HG03139 (cell line): ENCODE measurements at regions not wholly inside any gene's neighbourhood (a gene's known extent, or its start where the extent isn't known, plus 50 kb on each side); places are given as distances from the start of the nearest gene placed in this dataset.

Experiments used
- ATAC-seq: cut with Tn5 transposase; IDR thresholded peaks from one replicate; pipeline ENCODE4 v1.9.1; 2021; ENCODE audit not compliant: unreplicated experiment

- ATAC-seq: no peak
Measured at GRCh38 chr2:230640540-230641011, 72.1 kb upstream of the CAB39 start.

GRCh38 chr2:230642966-230643365 is 69.7 kb upstream of the CAB39 start:
- no peak for ATAC-seq

- peak; percentile 67 for ATAC-seq
Measured at GRCh38 chr2:230643576-230644291, 68.9 kb upstream of the CAB39 start.

DNA sequence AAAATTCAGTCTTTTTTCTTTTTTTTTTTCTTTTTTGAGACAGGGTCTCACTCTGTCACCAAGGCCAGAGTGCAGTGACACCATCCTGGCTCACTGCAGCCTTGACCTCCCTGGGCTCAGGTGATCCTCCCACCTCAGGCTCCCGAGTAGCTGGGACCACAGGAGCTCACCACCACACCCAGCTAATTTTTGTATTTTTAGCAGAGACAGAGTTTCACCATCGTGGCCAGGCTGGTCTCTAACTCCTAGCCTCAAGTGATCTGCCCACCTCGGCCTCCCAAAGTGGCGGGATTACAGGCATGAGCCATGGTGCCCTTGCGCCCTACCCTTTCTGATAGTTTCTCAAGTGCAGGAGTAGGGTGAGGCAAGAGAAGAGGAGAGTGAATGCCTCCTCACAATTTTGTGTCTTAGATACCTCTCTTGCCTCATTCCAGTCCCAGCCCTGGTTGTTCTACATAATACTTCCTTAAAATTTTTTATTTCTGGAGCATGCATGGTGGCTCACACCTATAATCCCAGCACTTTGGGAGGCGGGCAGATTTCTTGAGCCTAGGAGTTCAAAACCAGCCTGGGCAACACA is 68.2 kb upstream of the CAB39 start:
- no peak for ATAC-seq

DNA sequence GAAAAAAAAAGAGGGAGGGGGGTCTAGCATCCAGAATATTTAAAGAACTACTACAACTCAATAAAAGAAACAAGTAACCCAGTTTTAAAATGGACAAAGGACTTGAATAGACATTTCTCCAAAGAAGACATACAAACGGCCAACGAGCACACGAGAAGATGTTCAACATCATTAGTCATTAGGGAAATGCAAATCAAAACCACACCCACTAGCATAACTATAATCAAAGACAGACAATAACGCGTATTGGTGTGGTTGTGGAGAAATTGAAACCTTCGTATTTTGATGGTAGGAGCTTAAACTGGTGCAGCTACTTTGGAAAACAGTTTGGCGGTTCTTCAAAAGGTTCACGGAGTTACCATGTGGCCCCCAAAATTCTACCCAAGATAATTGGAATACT is 64.3 kb upstream of the CAB39 start:
- no peak for ATAC-seq

- peak; percentile 87 for ATAC-seq
Measured at GRCh38 chr2:230650585-230651137, 62.0 kb upstream of the CAB39 start.

DNA sequence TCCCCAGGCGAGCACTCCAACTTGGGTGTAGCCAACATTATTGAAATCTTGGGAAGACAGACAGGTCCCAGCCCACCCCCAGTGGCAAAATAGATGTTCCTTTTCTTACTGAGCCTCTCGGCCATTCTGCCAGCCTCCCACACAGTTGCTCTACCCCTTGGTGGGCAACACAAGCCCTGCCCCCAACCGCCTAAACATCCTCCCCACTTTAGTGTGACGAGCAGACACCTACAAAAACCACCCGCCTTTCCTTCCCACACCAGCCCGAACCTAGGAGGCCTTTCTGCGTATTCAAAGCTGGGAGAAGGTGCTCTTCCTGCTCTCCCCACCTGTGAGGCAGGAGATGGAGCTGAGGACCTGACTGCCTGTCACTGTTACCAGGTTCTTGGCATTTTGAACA is 58.6 kb upstream of the CAB39 start:
- ATAC-seq: no peak

DNA sequence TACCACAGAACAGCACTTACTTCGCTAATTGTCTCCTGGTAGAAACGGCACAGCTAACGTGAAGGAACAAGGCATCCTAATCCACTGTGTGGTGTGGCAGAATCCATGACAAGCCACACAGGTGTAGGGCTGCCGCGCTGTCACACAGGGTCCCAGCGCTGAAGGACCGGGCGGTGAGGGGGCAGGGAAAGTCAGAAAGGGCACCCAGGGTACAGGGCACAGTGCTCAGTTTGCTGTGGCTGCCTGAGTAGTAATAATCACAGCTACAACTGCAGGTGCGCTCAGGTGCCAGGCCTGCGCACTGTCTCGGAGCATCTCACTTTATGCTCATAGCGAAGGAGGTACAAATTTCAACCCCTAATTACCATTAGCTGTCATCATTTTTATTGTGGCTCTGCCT is 55.2 kb upstream of the CAB39 start:
- no peak for ATAC-seq

- no peak for ATAC-seq
Measured at GRCh38 chr2:230657906-230658305, 54.7 kb upstream of the CAB39 start.

- ATAC-seq: no peak
Measured at GRCh38 chr2:230658577-230658876, 54.1 kb upstream of the CAB39 start.

- peak; percentile 40 for ATAC-seq
Measured at GRCh38 chr2:230658877-230659652, 53.6 kb upstream of the CAB39 start.

DNA sequence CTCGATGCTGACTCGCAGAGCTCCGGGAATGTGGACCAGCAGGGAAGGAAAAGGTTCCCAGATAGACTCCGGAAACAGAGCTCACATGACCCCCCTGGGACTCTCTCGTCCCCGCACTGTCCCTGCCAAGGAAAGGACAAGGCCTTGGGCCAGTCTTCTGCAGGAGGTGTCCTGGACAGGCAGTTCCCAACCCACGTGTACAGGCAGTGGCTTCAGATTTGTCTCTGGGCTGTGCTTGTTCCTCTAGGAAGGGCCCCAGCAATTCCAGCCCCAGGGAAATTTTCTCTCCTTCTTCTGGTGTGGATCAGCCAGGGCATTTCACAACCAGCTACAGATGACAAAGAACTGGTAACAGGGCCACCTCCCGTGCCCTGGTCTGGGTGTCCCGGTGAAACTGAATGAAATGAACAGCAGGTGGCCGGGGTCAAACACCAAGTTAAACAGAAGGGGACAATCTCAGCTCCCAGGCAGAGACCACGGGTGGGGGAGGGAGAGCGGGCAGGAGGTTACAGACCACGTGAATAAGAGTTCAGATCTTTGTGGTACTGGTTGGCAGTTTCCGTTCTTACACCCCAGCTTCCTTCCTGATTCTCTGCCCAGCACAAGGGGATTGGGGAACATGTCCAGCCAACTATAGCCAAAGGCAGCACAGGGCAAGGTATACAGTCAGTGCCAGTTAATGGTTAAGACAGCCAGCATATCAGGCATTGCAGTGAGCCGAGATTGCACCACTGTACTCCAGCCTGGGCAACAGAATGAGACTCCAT is 52.2 kb upstream of the CAB39 start:
- no peak for ATAC-seq

- peak; percentile 36 for ATAC-seq
Measured at GRCh38 chr2:230661072-230661957, 51.3 kb upstream of the CAB39 start.
